Myocyte (in vitro differentiated cells): ENCODE measurements at regions not wholly inside any gene's neighbourhood (a gene's known extent, or its start where the extent isn't known, plus 50 kb on each side); places are given as distances from the start of the nearest gene placed in this dataset.

Experiments
- DNase-seq: peaks from one replicate; pipeline ENCODE4 v3.0.0-alpha.2; 2012; ENCODE audit warnings: low read depth

DNA sequence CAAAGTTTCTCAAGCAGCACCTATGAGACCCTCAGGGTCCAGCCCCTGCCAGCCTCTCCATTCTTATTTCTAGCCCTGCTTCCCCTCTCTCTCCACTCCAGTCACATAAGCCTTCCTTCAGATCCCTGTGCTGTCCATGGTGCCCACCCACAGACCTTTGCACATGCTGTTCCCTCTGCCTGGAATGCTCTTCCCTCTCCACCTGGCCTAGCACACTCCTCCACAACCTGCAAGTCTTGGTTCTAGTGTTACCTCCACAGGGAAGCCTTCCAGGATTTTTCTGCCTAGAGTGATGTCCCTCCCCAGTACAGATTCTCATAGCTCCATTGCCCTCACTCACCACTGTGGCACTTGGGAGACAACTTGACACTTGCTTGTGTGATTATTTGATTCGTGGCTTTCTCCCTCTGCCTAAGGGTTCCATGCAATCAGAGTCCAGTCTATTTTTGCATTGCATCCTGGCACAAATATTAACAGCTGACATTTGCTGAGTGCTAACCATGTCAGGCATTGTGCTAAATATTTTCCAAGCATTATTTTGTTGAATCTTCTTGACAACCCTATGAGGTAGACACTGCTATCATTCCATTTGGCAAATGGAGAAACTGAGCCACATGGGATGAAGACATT, 127.3 kb downstream of the SYF2 start:
- DNase-seq, result peak; percentile 85

DNA sequence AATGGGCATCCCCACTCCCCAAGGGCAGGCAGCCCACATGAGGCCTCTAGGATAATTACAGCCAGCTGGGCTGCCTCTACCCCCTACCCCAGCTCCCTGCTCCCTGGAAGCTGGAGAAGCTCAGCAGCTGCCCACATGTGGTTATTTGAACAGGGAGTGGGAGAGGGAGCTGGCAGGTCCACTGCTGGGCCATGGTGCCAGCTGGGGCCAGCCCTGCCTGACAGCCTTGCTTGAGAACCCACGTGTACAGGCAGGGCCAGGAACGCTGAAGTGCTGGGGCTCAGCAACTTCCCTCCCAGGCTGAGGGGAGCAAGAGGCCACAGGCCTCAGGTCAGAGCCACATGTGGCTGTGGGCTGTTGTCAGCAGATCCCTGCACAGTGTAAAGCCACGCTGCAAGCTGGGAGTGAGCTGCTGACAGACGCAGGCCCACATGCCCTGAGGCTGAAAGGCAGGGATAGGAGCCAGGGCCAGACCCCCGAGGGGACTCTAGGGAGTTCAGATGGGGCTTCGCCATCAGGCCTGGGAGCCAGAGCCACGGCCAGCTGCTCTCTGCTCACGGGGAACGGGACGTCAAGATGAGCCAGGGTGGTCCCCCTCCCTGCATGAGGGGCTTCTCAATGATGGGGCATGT, 129.0 kb downstream of the SYF2 start:
- peak; percentile 73 for DNase-seq

GRCh38 chr1:25100151-25100833, 132.0 kb downstream of the SYF2 start:
- DNase-seq, result peak; percentile 35

DNA sequence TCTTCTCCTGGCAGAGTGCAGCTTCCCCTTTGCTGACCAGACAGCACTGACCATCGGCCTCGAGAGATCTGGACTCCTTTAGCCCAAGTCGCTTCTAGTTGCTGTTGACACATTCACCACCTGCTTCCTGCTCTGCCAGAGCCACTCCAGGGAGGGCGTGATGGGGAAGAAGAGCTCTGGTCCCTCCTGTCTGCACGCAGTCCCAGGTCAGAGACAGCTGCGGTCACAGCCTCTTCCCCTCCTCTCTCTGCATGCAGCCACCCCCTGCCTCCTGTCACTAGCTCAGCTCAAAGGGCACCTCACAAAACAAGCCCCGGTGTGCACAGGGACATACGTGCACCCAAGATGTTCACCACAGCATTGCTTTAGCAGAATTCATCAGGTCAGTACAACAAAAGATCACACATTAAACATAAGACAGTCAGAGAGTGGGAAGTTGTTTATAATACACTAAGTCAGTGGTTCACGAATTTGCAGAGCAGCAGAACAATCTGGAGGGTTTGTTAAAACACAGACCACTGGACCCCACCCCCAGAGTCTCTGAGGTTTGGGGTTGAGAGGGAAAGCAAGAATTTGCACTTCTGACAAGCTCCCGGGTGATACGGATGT, 132.9 kb downstream of the SYF2 start:
- peak; percentile 75 for DNase-seq

- peak; percentile 33 for DNase-seq
Measured at GRCh38 chr1:25098717-25099116, 133.6 kb downstream of the SYF2 start.

DNA sequence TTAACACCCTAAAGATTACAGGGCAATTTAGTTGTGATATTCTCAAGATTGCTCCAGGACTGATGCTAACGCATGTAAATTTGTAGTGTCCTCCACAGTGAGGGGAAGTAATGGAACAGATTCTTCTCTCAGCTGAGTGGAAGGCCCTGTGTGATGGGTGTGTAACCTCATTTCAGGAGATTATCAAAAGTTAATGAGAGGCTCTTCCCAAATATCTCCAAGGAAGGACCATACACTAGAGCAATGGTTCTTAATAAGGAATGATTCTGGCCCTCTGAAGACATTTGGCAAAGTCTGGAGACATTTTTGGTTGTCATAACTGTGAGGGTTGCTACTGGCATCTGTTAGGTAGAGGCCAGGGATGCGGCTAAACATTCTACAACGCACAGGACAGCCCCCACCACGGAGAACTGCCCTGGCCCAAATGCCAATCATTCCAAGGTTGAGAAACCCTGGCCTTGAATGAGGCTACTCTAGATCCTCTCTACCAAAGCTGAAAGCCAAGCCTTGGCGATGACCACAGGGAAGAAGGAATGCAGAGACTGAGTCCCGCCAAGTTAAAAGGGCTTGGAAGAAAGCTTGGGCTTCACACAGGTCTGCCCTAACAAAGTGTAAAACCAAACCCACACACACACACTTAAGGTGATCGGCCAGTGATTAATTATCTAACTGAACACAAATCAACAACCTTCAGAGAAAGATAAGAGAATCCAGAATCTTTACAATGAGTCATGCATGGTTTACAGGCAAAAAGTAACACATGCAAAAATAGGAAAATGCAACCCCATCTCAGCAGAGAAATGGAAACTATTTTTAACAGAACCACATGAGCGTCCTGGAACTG, 135.8 kb downstream of the SYF2 start:
- DNase-seq, result peak; percentile 13

DNA sequence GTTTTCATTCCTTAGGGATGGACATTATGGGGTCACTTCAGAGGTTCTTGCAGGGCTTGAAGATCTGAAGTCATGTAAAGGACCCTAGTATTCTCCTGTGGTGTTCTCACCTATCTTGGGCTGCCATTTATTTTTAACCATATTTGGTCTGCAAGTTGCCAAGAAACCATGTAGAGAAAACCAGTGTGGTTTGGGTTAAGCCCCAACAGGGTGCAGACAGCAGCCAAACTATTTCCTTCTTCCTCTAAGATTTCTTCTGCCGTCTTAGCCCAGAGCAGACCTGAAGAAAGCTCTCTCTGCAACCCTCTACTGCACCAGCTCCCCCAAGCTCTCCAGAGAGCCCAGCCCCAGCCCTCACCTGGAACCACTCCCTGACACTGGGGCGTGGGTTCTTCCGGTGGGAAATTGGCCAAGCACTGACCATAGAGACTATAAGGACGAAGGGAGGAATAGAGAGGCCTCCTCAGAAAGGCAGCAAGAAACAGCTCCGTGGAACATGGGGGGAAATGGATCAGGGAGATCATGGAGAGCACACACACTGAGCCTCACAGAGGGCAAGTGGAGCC, 136.6 kb downstream of the SYF2 start:
- no peak for DNase-seq

DNA sequence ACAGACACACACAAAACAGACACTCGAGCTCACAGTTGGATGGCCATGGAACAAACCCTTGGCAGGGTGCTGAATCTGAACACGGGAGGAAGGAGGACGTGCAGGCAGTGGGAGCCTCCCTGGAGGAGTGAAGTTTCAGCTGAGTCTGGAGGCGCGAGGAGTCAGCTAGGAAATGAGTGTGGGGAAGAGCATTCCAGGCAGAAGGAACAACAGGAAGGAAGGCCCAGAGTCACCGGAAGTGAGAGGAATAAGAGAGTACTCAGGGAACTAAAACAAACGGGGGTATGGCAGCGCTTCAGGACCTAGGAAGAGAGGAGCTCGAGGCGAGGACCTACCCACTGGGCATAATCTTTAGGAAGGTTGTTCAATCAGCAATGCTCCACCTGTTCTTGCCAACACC, 137.3 kb downstream of the SYF2 start:
- DNase-seq, result no peak

DNA sequence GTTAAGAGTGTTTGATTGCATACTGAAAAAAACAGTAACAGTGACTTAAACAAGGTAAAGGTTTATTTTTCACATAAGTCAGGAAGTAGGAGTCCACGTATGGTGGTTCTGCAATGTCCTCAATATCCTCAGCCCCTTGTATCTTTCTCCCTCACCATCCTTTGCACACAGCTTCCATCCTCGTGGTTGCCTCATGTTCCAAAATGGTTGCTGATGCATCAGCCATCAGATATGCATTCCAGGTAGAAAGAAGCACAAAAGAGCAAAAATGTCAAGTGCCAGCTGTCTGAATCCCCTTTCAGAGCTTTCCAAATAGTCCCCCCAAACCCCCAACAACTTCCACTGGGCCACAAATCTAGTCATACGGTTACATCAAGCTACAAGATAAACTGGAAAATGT, 138.1 kb downstream of the SYF2 start:
- no peak for DNase-seq

GRCh38 chr1:25091658-25092057, 140.6 kb downstream of the SYF2 start:
- peak; percentile 75 for DNase-seq

- DNase-seq, result peak; percentile 60
Measured at GRCh38 chr1:25090707-25091422, 141.4 kb downstream of the SYF2 start.

- DNase-seq, result no peak
Measured at GRCh38 chr1:25089772-25090171, 142.5 kb downstream of the SYF2 start.

DNA sequence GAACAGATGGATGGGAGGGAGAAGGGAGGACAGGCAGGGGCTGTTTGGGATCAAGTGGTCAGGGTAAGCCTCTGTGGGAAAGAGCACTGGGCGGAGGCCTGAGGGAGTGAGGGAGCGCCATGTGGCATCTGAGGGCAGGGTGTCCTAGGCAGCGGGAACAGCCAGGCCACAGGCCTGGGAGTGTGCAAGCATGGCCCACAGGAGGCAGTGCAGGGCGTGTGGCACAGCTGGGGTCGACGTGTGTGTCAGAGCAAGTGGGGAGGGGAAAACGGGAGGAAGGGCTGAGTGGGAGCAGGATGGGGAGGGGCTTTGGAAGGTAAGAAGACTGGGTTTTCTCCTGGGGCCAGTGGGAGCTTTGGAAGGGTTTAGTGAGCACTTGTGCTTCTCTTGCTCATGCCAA, 143.4 kb downstream of the SYF2 start:
- peak; percentile 39 for DNase-seq

- DNase-seq, result no peak
Measured at GRCh38 chr1:25088180-25088701, 144.1 kb downstream of the SYF2 start.

DNA sequence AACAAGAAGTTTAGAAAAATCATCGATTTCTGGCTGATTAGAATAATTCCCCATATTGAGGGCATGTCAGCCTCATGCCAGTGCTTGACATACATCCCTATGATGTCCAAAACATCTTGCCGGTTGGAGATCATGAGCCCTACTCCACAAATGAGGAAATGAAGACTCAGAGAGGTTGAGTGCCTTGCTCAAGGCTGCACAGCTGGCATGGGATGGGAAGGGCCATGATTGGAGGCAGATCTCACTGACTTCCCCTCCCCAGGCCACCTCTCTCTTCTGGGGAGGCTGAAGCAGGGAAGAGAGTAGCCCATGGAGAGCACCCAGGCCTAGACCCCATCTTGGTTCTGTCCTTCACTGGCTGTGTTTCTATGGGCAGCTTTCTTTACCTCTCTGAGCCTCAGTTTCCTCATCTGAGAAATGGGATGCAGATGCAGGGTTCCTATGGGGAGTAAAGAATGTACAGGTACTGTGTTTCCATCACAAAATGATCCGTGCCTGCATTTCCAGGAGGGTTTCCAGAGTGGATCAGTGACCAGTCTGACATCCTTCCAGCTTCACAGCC, 145.7 kb downstream of the SYF2 start:
- DNase-seq, result no peak

GRCh38 chr1:25084407-25084806, 147.9 kb downstream of the SYF2 start:
- no peak for DNase-seq

GRCh38 chr1:25083481-25084345, 148.6 kb downstream of the SYF2 start:
- no peak for DNase-seq

GRCh38 chr1:25082995-25083394, 149.3 kb downstream of the SYF2 start:
- no peak for DNase-seq
